ENCODE measurements at regions not wholly inside any gene's neighbourhood (a gene's known extent, or its start where the extent isn't known, plus 50 kb on each side); places are given as distances from the start of the nearest gene placed in this dataset.

GRCh38 chr5:123810746-123811340 lies 298.9 kb downstream of the CSNK1G3 start:
- TF ChIP-seq CTCF (conservative IDR thresholded peaks at IDR 0.05) (no peak), ZFX (IDR thresholded peaks at IDR 0.05) (no peak)
